ENCODE measurements at regions not wholly inside any gene's neighbourhood (a gene's known extent, or its start where the extent isn't known, plus 50 kb on each side); places are given as distances from the start of the nearest gene placed in this dataset.

DNA sequence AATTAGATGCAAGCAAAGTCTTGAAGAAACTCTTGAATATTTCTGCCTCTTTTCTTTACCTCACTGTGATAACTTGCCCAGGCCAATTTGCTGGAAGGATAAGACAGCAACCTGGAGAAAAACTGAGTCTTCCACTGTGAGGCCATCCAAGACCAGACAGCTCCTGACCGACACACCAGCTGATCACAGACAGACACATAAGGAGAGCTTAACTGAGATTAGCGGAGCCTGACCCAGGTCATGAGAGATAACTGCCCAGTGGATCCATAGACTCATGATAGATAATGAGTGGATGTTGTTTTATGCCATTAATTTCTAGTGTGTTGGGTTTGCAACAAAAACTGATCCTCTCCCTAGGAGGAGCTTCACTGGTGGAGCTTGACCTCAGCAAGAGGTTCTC, 64.4 kb upstream of the NOX3 start:
- no peak overlapping the region for H2AFZ ChIP-seq
- peaks cover 30% of the 10 kb centered on the region for H3K4me1 ChIP-seq (ENCODE audit: insufficient read depth)
- WGBS, 2 experiments (ENCODE audit: low coverage in 1 of 2, low lambda C conversion rate in 2 of 2, missing lambda C conversion rate in 2 of 2), result 95 to 100% methylated on average over 2 of the region's 2 CpGs
- TF ChIP-seq EZH2phosphoT487 (IDR thresholded peaks at IDR 0.05; ENCODE audit: insufficient read depth, low read depth), result no peak
- no peak for TF ChIP-seq EZH2 (IDR thresholded peaks at IDR 0.05; ENCODE audit: insufficient read depth, poor library complexity, severe bottlenecking)
- no peak overlapping the region for H3K4me3 ChIP-seq
- no peaks in the 10 kb centered on the region for H3K9me3 ChIP-seq (ENCODE audit: low read depth)
- H4K20me1 ChIP-seq (ENCODE audit: insufficient read depth), result no peaks in the 10 kb centered on the region
- no peaks in the 10 kb centered on the region for H3K9me2 ChIP-seq (ENCODE audit: insufficient read depth)
- no peaks in the 10 kb centered on the region for H3K36me3 ChIP-seq (ENCODE audit: low read depth)
- DNase-seq, result no peak
- H3K27me3 ChIP-seq (replicated peaks; ENCODE audit: insufficient read depth), result no peaks in the 10 kb centered on the region
- H3F3A ChIP-seq (ENCODE audit: insufficient read depth), result peaks cover 27% of the 10 kb centered on the region
- in situ Hi-C loops (cut with MboI), result no loop called here
- H3K9ac ChIP-seq, result no peak overlapping the region
- H3K79me2 ChIP-seq (ENCODE audit: insufficient read depth), result no peaks in the 10 kb centered on the region
- no peak overlapping the region for H3K27ac ChIP-seq
- H3K4me2 ChIP-seq (ENCODE audit: unreplicated experiment), result no peak overlapping the region

DNA sequence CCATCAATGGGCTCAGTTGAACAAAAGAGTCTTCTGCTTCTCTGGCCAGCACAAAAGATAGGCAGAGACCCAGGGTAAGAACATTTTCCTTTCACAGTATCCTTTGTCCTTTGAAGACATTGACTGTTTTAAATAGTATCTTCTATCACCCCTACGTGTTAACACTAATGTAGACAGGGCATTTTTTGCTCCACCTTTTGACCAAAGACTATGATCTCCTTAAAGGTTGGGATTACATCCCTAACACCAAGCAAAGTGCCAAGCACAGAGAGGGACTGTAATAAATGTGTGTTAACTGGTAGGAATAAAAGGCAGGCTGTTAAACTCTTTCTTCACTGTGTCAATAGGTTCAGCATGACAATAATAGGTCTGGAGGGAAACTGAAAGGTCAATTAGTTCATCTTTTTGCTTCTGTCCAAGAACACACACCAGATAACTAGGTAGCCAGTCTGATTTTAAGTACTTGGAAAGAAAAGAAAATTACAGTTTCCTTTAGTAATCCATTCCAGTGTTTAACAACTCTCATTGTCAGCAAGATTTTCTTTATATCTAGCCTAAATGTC, 63.6 kb upstream of the NOX3 start:
- H3K4me3 ChIP-seq, result no peak overlapping the region
- in situ Hi-C loops (cut with MboI), result no loop called here
- no peaks in the 10 kb centered on the region for H3K27me3 ChIP-seq (replicated peaks; ENCODE audit: insufficient read depth)
- H3K9me2 ChIP-seq (ENCODE audit: insufficient read depth), result no peaks in the 10 kb centered on the region
- no peaks in the 10 kb centered on the region for H4K20me1 ChIP-seq (ENCODE audit: insufficient read depth)
- DNase-seq, result no peak
- H2AFZ ChIP-seq, result no peak overlapping the region
- TF ChIP-seq EZH2phosphoT487 (IDR thresholded peaks at IDR 0.05; ENCODE audit: insufficient read depth, low read depth) (no peak), EZH2 (IDR thresholded peaks at IDR 0.05; ENCODE audit: insufficient read depth, poor library complexity, severe bottlenecking) (no peak)
- WGBS, 2 experiments (ENCODE audit: low coverage in 1 of 2, low lambda C conversion rate in 2 of 2, missing lambda C conversion rate in 2 of 2), result 41 to 61% methylated on average over 1 of the region's 1 CpG
- H3F3A ChIP-seq (ENCODE audit: insufficient read depth), result peaks cover 22% of the 10 kb centered on the region
- no peaks in the 10 kb centered on the region for H3K79me2 ChIP-seq (ENCODE audit: insufficient read depth)
- H3K36me3 ChIP-seq (ENCODE audit: low read depth), result no peaks in the 10 kb centered on the region
- H3K4me1 ChIP-seq (ENCODE audit: insufficient read depth), result peaks cover 26% of the 10 kb centered on the region
- H3K9me3 ChIP-seq (ENCODE audit: low read depth), result no peaks in the 10 kb centered on the region
- H3K27ac ChIP-seq, result no peak overlapping the region
- no peak overlapping the region for H3K9ac ChIP-seq
- no peak overlapping the region for H3K4me2 ChIP-seq (ENCODE audit: unreplicated experiment)

DNA sequence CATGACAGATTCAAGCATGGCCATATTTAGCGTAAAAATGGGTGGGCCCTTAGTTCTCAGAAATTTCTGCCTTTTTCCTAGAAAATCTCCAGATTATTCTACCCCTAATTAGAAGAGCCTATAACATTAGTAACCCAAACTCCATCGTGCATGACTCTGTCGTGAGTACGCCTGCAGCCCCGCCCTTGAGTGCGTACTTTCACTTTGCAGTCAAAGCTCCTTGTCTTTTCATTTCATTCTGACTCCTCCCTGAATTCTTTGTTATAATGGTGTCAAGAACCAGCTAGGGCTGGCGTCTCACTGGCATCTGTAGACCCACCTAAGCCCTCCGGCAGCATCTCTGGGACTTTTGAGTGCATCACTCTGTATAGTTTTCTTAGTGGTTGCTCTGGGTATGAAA, 61.7 kb upstream of the NOX3 start:
- no peaks in the 10 kb centered on the region for H3K9me2 ChIP-seq (ENCODE audit: insufficient read depth)
- no peaks in the 10 kb centered on the region for H3K79me2 ChIP-seq (ENCODE audit: insufficient read depth)
- no peak overlapping the region for H3K27ac ChIP-seq
- H3K9me3 ChIP-seq (ENCODE audit: low read depth), result no peaks in the 10 kb centered on the region
- no peak overlapping the region for H3K4me3 ChIP-seq
- H4K20me1 ChIP-seq (ENCODE audit: insufficient read depth), result no peaks in the 10 kb centered on the region
- no peaks in the 10 kb centered on the region for H3K36me3 ChIP-seq (ENCODE audit: low read depth)
- no peak overlapping the region for H3K9ac ChIP-seq
- no peak overlapping the region for H2AFZ ChIP-seq
- H3K4me1 ChIP-seq (ENCODE audit: insufficient read depth), result peaks cover 13% of the 10 kb centered on the region; the same call in 1 of the 2 replicates
- no peaks in the 10 kb centered on the region for H3K27me3 ChIP-seq (replicated peaks; ENCODE audit: insufficient read depth)
- H3F3A ChIP-seq (ENCODE audit: insufficient read depth), result peaks cover 12% of the 10 kb centered on the region
- in situ Hi-C loops (cut with MboI), result no loop called here
- no peak for DNase-seq
- TF ChIP-seq EZH2 (IDR thresholded peaks at IDR 0.05; ENCODE audit: insufficient read depth, poor library complexity, severe bottlenecking), result no peak
- no peak for TF ChIP-seq EZH2phosphoT487 (IDR thresholded peaks at IDR 0.05; ENCODE audit: insufficient read depth, low read depth)
- WGBS, 2 experiments (ENCODE audit: low coverage in 1 of 2, low lambda C conversion rate in 2 of 2, missing lambda C conversion rate in 2 of 2), result 88 to 92% methylated on average over 8 of the region's 8 CpGs
- no peak overlapping the region for H3K4me2 ChIP-seq (ENCODE audit: unreplicated experiment)

DNA sequence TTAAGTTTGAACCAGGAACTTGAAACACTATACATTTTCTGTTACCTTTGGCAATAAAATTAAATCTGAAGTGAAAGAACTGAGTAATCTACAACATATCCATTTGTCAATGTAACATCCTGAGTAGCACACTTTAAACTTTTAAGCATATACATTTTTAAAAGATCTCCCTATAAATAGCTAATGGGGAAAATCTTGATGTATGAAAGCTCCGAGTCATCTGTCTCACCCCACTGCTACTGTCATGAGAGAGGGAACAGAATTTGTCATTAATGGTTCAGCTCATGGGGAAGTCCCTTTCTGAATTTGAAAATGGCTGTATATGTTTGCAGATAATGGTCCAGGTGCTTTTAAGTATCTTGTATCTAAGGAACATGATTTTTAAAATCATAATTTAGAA, 55.2 kb upstream of the NOX3 start:
- WGBS, 2 experiments (ENCODE audit: low coverage in 1 of 2, low lambda C conversion rate in 2 of 2, missing lambda C conversion rate in 2 of 2), result 83 to 100% methylated on average over 1 of the region's 1 CpG
- no peaks in the 10 kb centered on the region for H3K4me1 ChIP-seq (ENCODE audit: insufficient read depth)
- no peak overlapping the region for H3K27ac ChIP-seq
- H3K79me2 ChIP-seq (ENCODE audit: insufficient read depth), result no peaks in the 10 kb centered on the region
- TF ChIP-seq EZH2 (IDR thresholded peaks at IDR 0.05; ENCODE audit: insufficient read depth, poor library complexity, severe bottlenecking), result no peak
- TF ChIP-seq EZH2phosphoT487 (IDR thresholded peaks at IDR 0.05; ENCODE audit: insufficient read depth, low read depth), result no peak
- no peaks in the 10 kb centered on the region for H3K27me3 ChIP-seq (replicated peaks; ENCODE audit: insufficient read depth)
- H3K9me2 ChIP-seq (ENCODE audit: insufficient read depth), result no peaks in the 10 kb centered on the region
- no peak for DNase-seq
- H3F3A ChIP-seq (ENCODE audit: insufficient read depth), result no peaks in the 10 kb centered on the region
- no peak overlapping the region for H2AFZ ChIP-seq
- H3K4me3 ChIP-seq, result no peak overlapping the region
- in situ Hi-C loops (cut with MboI), result no loop called here
- H3K9me3 ChIP-seq (ENCODE audit: low read depth), result no peaks in the 10 kb centered on the region
- no peak overlapping the region for H3K9ac ChIP-seq
- no peaks in the 10 kb centered on the region for H4K20me1 ChIP-seq (ENCODE audit: insufficient read depth)
- no peak overlapping the region for H3K4me2 ChIP-seq (ENCODE audit: unreplicated experiment)
- H3K36me3 ChIP-seq (ENCODE audit: low read depth), result no peaks in the 10 kb centered on the region

Measured in GM23248 (cell line).